Thyroid gland (tissue), 4 donors: ENCODE measurements at regions not wholly inside any gene's neighbourhood (a gene's known extent, or its start where the extent isn't known, plus 50 kb on each side); places are given as distances from the start of the nearest gene placed in this dataset.

ENCODE experiments used
- DNase-seq, 2 donors: peaks; one replicate each; pipeline ENCODE4 v3.0.0-alpha.2; 2019
- H3K27ac ChIP-seq, 3 donors: fragments of 200-600 bp; sonication (generic); 1 replicate in 2 of 3; 2 replicates in 1 of 3; pipeline ENCODE4 v1.5.1; 2016 to 2019; ENCODE audit warnings: mild to moderate bottlenecking in 1 of 3, moderate library complexity in 1 of 3
- H3K27me3 ChIP-seq: fragments of 200-600 bp; sonication (generic); one replicate; pipeline ENCODE4 v1.5.1; 2019
- H3K36me3 ChIP-seq, 2 donors: fragments of 200-600 bp; sonication (generic); one replicate each; pipeline ENCODE4 v1.5.1; 2016 to 2019
- H3K4me1 ChIP-seq, 2 donors: fragments of 200-600 bp; sonication (generic); one replicate each; pipeline ENCODE4 v1.5.1; 2017 to 2019
- H3K4me3 ChIP-seq, 3 donors: fragments of 200-600 bp; sonication (generic); replicated peaks in 1 of 3; 1 replicate in 2 of 3; 2 replicates in 1 of 3; pipeline ENCODE4 v1.5.1; 2016; ENCODE audit warnings: mild to moderate bottlenecking in 1 of 3
- H3K9me3 ChIP-seq: fragments of 200-600 bp; sonication (generic); one replicate; pipeline ENCODE4 v1.5.1; 2017
- POLR2A ChIP-seq, 2 donors: fragments of 450-650 bp; IDR thresholded peaks; one replicate each; pipeline ENCODE4 v1.6.1; 2017; ENCODE audit warnings: antibody characterized with exemption in 2 of 2, mild to moderate bottlenecking in 2 of 2, moderate library complexity in 1 of 2
- WGBS, 2 donors: methylation state at CpG; one replicate each; pipeline ENCODE4 v1.1.5; 2017; 5-methylcytosine and 5-hydroxymethylcytosine counted together
- intact Hi-C: fragments of 100-400 bp; cut with DNase I; formaldehyde crosslinking; loops from one replicate; pipeline ENCODE4 v1.15.1; 2023
- TF ChIP-seq, protein P1 (sequence below), 6 experiments: fragments of 200-600 bp in 3 of 6; fragments of 450-650 bp in 3 of 6; sonication (generic) in 3 of 6; IDR thresholded peaks; one replicate each; pipeline ENCODE4 v1.5.1; 2016 to 2019; ENCODE audit warnings: antibody characterized with exemption in 6 of 6, mild to moderate bottlenecking in 2 of 6, inconsistent platforms in 1 of 6, moderate library complexity in 1 of 6

- Histone ChIP-seq H3K27me3 (no peaks in the 10 kb centered on the region), H3K36me3 (no peaks in the 10 kb centered on the region), H3K4me1 (no peaks in the 10 kb centered on the region), H3K4me3 (no peak overlapping the region), H3K9me3 (no peaks in the 10 kb centered on the region), H3K27ac (no peak overlapping the region)
- no peak for TF ChIP-seq POLR2A (IDR thresholded peaks at IDR 0.05)
- TF ChIP-seq, protein P1, sequence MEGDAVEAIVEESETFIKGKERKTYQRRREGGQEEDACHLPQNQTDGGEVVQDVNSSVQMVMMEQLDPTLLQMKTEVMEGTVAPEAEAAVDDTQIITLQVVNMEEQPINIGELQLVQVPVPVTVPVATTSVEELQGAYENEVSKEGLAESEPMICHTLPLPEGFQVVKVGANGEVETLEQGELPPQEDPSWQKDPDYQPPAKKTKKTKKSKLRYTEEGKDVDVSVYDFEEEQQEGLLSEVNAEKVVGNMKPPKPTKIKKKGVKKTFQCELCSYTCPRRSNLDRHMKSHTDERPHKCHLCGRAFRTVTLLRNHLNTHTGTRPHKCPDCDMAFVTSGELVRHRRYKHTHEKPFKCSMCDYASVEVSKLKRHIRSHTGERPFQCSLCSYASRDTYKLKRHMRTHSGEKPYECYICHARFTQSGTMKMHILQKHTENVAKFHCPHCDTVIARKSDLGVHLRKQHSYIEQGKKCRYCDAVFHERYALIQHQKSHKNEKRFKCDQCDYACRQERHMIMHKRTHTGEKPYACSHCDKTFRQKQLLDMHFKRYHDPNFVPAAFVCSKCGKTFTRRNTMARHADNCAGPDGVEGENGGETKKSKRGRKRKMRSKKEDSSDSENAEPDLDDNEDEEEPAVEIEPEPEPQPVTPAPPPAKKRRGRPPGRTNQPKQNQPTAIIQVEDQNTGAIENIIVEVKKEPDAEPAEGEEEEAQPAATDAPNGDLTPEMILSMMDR (IDR thresholded peaks at IDR 0.05): no peak
- no peak for DNase-seq
- intact Hi-C loops: no loop called here
- 45 to 53% methylated on average over 2 of the region's 2 CpGs for WGBS, 2 donors
Observed at GRCh38 chr15:35728219-35728940, 182.4 kb upstream of the DPH6 start.

- H3K4me3 ChIP-seq: no peak overlapping the region
- no peak for DNase-seq
- 75 to 88% methylated on average over 2 of the region's 2 CpGs for WGBS, 2 donors
Observed at GRCh38 chr15:35736150-35736549, 190.2 kb upstream of the DPH6 start.

DNA sequence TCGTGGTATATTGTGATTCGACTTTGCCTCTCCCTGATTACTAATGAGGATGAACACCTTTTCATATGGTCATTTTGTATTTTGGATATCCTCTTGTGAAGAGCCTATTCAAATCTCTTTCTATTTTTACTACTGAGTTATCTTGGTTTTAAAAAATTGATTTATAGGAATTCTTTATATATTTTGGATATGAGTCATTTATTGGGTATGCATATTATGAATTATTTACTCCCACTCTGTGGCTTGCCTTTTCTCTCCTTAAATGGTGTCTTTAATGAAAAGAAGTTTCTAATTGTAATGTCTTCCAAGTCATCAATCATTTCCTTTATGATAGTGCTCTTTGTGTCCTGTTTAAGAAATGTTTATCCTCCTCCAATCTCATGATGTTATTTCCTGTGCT lies 191.5 kb upstream of the DPH6 start:
- Histone ChIP-seq H3K27me3 (no peaks in the 10 kb centered on the region), H3K9me3 (no peaks in the 10 kb centered on the region), H3K36me3 (no peaks in the 10 kb centered on the region), H3K4me1 (no peaks in the 10 kb centered on the region), H3K27ac (no peak overlapping the region), H3K4me3 (no peak overlapping the region)
- no peak for TF ChIP-seq POLR2A (IDR thresholded peaks at IDR 0.05)
- TF ChIP-seq, protein P1 (IDR thresholded peaks at IDR 0.05): no peak
- intact Hi-C loops: no loop called here
- 95 to 99% methylated on average over 2 of the region's 2 CpGs for WGBS, 2 donors
- no peak for DNase-seq

More at GRCh38 chr15:35736150-35736549, 190.2 kb upstream of the DPH6 start:
- H3K27me3 ChIP-seq: no peaks in the 10 kb centered on the region
- no peaks in the 10 kb centered on the region for H3K4me1 ChIP-seq
- no peak for TF ChIP-seq POLR2A (IDR thresholded peaks at IDR 0.05)
- TF ChIP-seq, protein P1 (IDR thresholded peaks at IDR 0.05): no peak
- H3K36me3 ChIP-seq: no peaks in the 10 kb centered on the region
- no peaks in the 10 kb centered on the region for H3K9me3 ChIP-seq
- H3K27ac ChIP-seq: no peak overlapping the region
- intact Hi-C loops: no loop called here

DNA sequence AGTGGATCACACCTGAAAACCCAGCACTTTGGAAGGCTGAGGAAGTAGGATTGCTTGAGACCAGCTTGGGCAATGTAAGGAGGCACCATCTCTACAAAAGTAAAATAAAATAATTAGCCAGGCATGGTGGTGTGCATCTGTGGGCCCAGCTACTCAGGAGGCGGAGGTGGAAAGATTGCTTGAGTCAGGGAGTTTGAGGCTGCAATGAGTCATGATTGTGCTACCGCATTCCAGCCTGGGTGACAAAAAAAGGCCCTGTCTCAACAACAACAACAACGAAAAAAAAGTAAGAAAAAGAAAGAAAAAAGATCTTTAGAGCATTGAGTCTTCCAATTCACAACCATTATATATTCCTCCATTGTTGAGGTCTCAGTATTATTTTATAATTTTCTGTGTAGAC lies 192.4 kb upstream of the DPH6 start:
- intact Hi-C loops: no loop called here
- TF ChIP-seq POLR2A (IDR thresholded peaks at IDR 0.05): no peak
- TF ChIP-seq, protein P1 (IDR thresholded peaks at IDR 0.05): no peak
- Histone ChIP-seq H3K4me1 (no peaks in the 10 kb centered on the region), H3K9me3 (no peaks in the 10 kb centered on the region), H3K36me3 (no peaks in the 10 kb centered on the region), H3K4me3 (no peak overlapping the region), H3K27me3 (no peaks in the 10 kb centered on the region), H3K27ac (no peak overlapping the region)
- 90% methylated on average over 3 of the region's 3 CpGs for WGBS, 2 donors
- no peak for DNase-seq

DNA sequence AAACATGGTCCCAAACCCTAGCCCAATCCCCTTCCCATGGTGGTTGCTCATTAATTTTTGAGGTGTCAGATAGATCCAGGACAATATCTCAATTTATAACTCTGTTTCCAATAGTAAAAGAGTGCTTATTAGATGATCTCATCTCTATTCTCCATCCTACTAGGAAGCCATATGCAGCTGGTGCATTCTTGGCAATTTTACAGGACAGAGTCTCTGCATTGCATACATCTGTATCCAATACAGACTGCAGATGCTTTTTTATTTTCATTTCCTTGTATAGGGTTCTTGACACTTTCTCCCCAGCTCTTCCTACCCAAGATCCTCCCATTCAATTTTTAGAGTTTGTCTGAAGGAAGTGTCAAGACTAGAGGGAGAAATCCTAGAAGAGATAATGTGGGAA lies 194.8 kb upstream of the DPH6 start:
- Histone ChIP-seq H3K4me1 (no peaks in the 10 kb centered on the region), H3K9me3 (no peaks in the 10 kb centered on the region), H3K27ac (no peak overlapping the region), H3K36me3 (no peaks in the 10 kb centered on the region), H3K4me3 (no peak overlapping the region), H3K27me3 (no peaks in the 10 kb centered on the region)
- no peak for TF ChIP-seq POLR2A (IDR thresholded peaks at IDR 0.05)
- TF ChIP-seq, protein P1 (IDR thresholded peaks at IDR 0.05): no peak
- DNase-seq: no peak
- intact Hi-C loops: no loop called here
